H9 (cell line): ENCODE measurements at regions not wholly inside any gene's neighbourhood (a gene's known extent, or its start where the extent isn't known, plus 50 kb on each side); places are given as distances from the start of the nearest gene placed in this dataset.
A peak's percentile ranks its signal among the peaks of the same experiment; 100 is the strongest.
"Not testable (repeated sequence)": the region's sequence is repeated elsewhere in the genome, so short reads cannot be mapped to it uniquely, and the experiment has no call there.

Experiments
- DNase-seq: peaks from one replicate; pipeline ENCODE4 v3.0.0-alpha.2; 2017
- H2AFZ ChIP-seq: one replicate; pipeline ENCODE4 v1.6.1; 2013; ENCODE audit warnings: mild to moderate bottlenecking, low read length, control low read depth, moderate library complexity
- H2AK5ac ChIP-seq: 2 replicates; pipeline ENCODE4 v1.6.1; 2013; ENCODE audit warnings: low read length, control low read depth, mixed read lengths; ENCODE audit not compliant: insufficient read length
- H2BK120ac ChIP-seq: one replicate; pipeline ENCODE4 v1.6.1; 2013; ENCODE audit warnings: low read depth, mild to moderate bottlenecking, low read length, control low read depth, inconsistent platforms; ENCODE audit not compliant: poor library complexity, severe bottlenecking
- H2BK12ac ChIP-seq: 2 replicates; pipeline ENCODE4 v1.6.1; 2013; ENCODE audit warnings: low read length, control low read depth, mixed read lengths, low read depth; ENCODE audit not compliant: insufficient read length
- H2BK15ac ChIP-seq: 2 replicates; pipeline ENCODE4 v1.6.1; 2013; ENCODE audit warnings: low read depth, low read length, control low read depth
- H2BK20ac ChIP-seq: one replicate; pipeline ENCODE4 v1.6.1; 2013; ENCODE audit warnings: low read depth, mild to moderate bottlenecking, low read length, control low read depth, inconsistent platforms; ENCODE audit not compliant: poor library complexity, severe bottlenecking
- H2BK5ac ChIP-seq: 2 replicates; pipeline ENCODE4 v1.6.1; 2013; ENCODE audit warnings: low read length, control low read depth, mixed read lengths; ENCODE audit not compliant: insufficient read length
- H3K14ac ChIP-seq: 2 replicates; pipeline ENCODE4 v1.6.1; 2013; ENCODE audit warnings: low read length, control low read depth; ENCODE audit not compliant: insufficient read depth
- H3K18ac ChIP-seq: 2 replicates; pipeline ENCODE4 v1.6.1; 2013; ENCODE audit warnings: low read depth, mild to moderate bottlenecking, mixed read lengths, low read length, control low read depth; ENCODE audit not compliant: insufficient read length
- H3K23ac ChIP-seq: 2 replicates; pipeline ENCODE4 v1.6.1; 2013; ENCODE audit warnings: low read length, control low read depth, mixed read lengths, low read depth; ENCODE audit not compliant: insufficient read length
- H3K23me2 ChIP-seq: 2 replicates; pipeline ENCODE4 v1.6.1; 2013; ENCODE audit warnings: low read depth, mild to moderate bottlenecking, mixed read lengths, low read length, control low read depth; ENCODE audit not compliant: insufficient read length, poor library complexity, severe bottlenecking
- H3K27ac ChIP-seq: 2 replicates; pipeline ENCODE4 v1.5.1; 2013; ENCODE audit warnings: low read length, control low read depth, mixed read lengths, low read depth; ENCODE audit not compliant: insufficient read length
- H3K27me3 ChIP-seq: 2 replicates; pipeline ENCODE4 v1.6.1; 2013; ENCODE audit warnings: low read length, control low read depth, inconsistent platforms; ENCODE audit not compliant: insufficient read depth
- H3K4ac ChIP-seq: 2 replicates; pipeline ENCODE4 v1.6.1; 2013; ENCODE audit warnings: low read depth, mild to moderate bottlenecking, control low read depth, inconsistent platforms, low read length, moderate library complexity
- H3K4me1 ChIP-seq: 2 replicates; pipeline ENCODE4 v1.6.1; 2013; ENCODE audit warnings: low read length, control low read depth, inconsistent platforms; ENCODE audit not compliant: insufficient read depth
- H3K4me2 ChIP-seq: 2 replicates; pipeline ENCODE4 v1.6.1; 2013; ENCODE audit warnings: low read length, control low read depth, mixed read lengths; ENCODE audit not compliant: insufficient read length, insufficient read depth
- H3K56ac ChIP-seq: 2 replicates; pipeline ENCODE4 v1.6.1; 2013; ENCODE audit warnings: low read depth, mild to moderate bottlenecking, mixed read lengths, low read length, control low read depth; ENCODE audit not compliant: insufficient read length
- H3K79me1 ChIP-seq: 2 replicates; pipeline ENCODE4 v1.6.1; 2013; ENCODE audit warnings: low read depth, mild to moderate bottlenecking, moderate library complexity, low read length, control low read depth, inconsistent platforms; ENCODE audit not compliant: insufficient read depth, poor library complexity, severe bottlenecking
- H3K79me2 ChIP-seq: 2 replicates; pipeline ENCODE4 v1.6.1; 2013; ENCODE audit warnings: low read length, control low read depth, inconsistent platforms; ENCODE audit not compliant: insufficient read depth
- H3K9ac ChIP-seq: 2 replicates; pipeline ENCODE4 v1.6.1; 2013; ENCODE audit warnings: low read length, control low read depth, mixed read lengths; ENCODE audit not compliant: insufficient read length; ENCODE audit errors: extremely low read depth
- H3K9me3 ChIP-seq: one replicate; pipeline ENCODE4 v1.6.1; 2013; ENCODE audit warnings: low read depth, low read length, inconsistent platforms; ENCODE audit not compliant: control insufficient read depth
- H3T11ph ChIP-seq: one replicate; pipeline ENCODE4 v1.6.1; 2013; ENCODE audit warnings: mild to moderate bottlenecking, low read length, control low read depth, inconsistent platforms
- H4K20me1 ChIP-seq: one replicate; pipeline ENCODE4 v1.6.1; 2013; ENCODE audit not compliant: control insufficient read depth, insufficient read length, insufficient read depth
- H4K5ac ChIP-seq: 2 replicates; pipeline ENCODE4 v1.6.1; 2013; ENCODE audit warnings: low read depth, mild to moderate bottlenecking, mixed read lengths, low read length, control low read depth; ENCODE audit not compliant: insufficient read length
- H4K8ac ChIP-seq: replicated peaks from 2 replicates; pipeline ENCODE4 v1.6.1; 2013; ENCODE audit warnings: low read length, control low read depth, mixed read lengths, low read depth; ENCODE audit not compliant: insufficient read length
- H4K91ac ChIP-seq: 2 replicates; pipeline ENCODE4 v1.6.1; 2013; ENCODE audit warnings: low read depth, mild to moderate bottlenecking, moderate library complexity, mixed read lengths, low read length, control low read depth; ENCODE audit not compliant: insufficient read length
- H3K27ac Mint-ChIP-seq, 3 experiments: 2 replicates in 2 of 3; 3 replicates in 1 of 3; pipeline ENCODE4 v1.8.0; 2020 to 2021; ENCODE audit warnings: mixed read lengths in 3 of 3, mild to moderate bottlenecking in 1 of 3, moderate library complexity in 1 of 3
- H3K27me3 Mint-ChIP-seq: 2 replicates; pipeline ENCODE4 v1.8.0; 2021; ENCODE audit warnings: low read depth, mild to moderate bottlenecking, moderate library complexity, mixed read lengths
- H3K36me3 Mint-ChIP-seq, 3 experiments: 2 replicates in 2 of 3; 3 replicates in 1 of 3; pipeline ENCODE4 v1.8.0; 2020 to 2021; ENCODE audit warnings: low read depth in 3 of 3, mixed read lengths in 3 of 3; ENCODE audit not compliant: insufficient read depth in 1 of 3
- H3K4me1 Mint-ChIP-seq, 2 experiments: 2 replicates each; pipeline ENCODE4 v1.8.0; 2020; ENCODE audit warnings: mixed read lengths in 2 of 2
- H3K4me3 Mint-ChIP-seq, 2 experiments: 2 replicates in 1 of 2; 3 replicates in 1 of 2; pipeline ENCODE4 v1.8.0; 2020 to 2021; ENCODE audit warnings: mild to moderate bottlenecking in 2 of 2, mixed read lengths in 2 of 2, moderate library complexity in 1 of 2
- H3K9me3 Mint-ChIP-seq, 2 experiments: 2 replicates in 1 of 2; 3 replicates in 1 of 2; pipeline ENCODE4 v1.8.0; 2020; ENCODE audit warnings: mild to moderate bottlenecking in 2 of 2, mixed read lengths in 2 of 2, moderate library complexity in 1 of 2
- CTCF ChIP-seq: fragments of 200-600 bp; sonication (generic); conservative IDR thresholded peaks from 3 replicates; pipeline ENCODE4 v1.8.0; 2021; ENCODE audit warnings: antibody characterized with exemption, mild to moderate bottlenecking
- WGBS: extraction: QIAGEN DNeasy Blood & Tissue Kit; methylation state at CpG from one replicate; pipeline ENCODE4 v1.1.7; 2013; ENCODE audit warnings: missing lambda C conversion rate, low lambda C conversion rate, mixed read lengths; ENCODE audit not compliant: insufficient read length; ENCODE audit errors: extremely low coverage; 5-methylcytosine and 5-hydroxymethylcytosine counted together

GRCh38 chr1:173318788-173319187 lies 111.7 kb upstream of the TNFSF4 start:
- H3K4ac ChIP-seq = no peak overlapping the region
- H4K5ac ChIP-seq = no peak overlapping the region
- no peak overlapping the region for H2BK5ac ChIP-seq
- H3K79me2 ChIP-seq = no peaks in the 10 kb centered on the region
- no CpG with 5 or more reads among the region's 2 CpGs for WGBS
- no peak overlapping the region for H3K18ac ChIP-seq
- no peak overlapping the region for H2AFZ ChIP-seq
- H3K27me3 Mint-ChIP-seq = no peaks in the 10 kb centered on the region; the same call in 1 of the 2 replicates
- H2BK20ac ChIP-seq = no peak overlapping the region
- H3K9me3 ChIP-seq = no peaks in the 10 kb centered on the region
- no peak overlapping the region; the same call in 1 of the 2 replicates for H3K14ac ChIP-seq
- no peak for TF ChIP-seq CTCF
- no peak overlapping the region for H4K91ac ChIP-seq
- peak overlapping the region in 1 of 3 experiments; percentile 74; a peak in 1 of 7 replicates for H3K27ac Mint-ChIP-seq
- H3K4me1 ChIP-seq = no peaks in the 10 kb centered on the region
- no peak overlapping the region for H3K4me2 ChIP-seq
- H3K79me1 ChIP-seq = no peaks in the 10 kb centered on the region
- H2BK15ac ChIP-seq = no peak overlapping the region
- peaks cover 0 to 5% of the 10 kb centered on the region in 2 experiments; a peak in 1 of 4 replicates for H3K4me1 Mint-ChIP-seq
- H3K9ac ChIP-seq = no peak overlapping the region
- H3T11ph ChIP-seq = no peak overlapping the region
- H3K23ac ChIP-seq = no peak overlapping the region
- no peaks in the 10 kb centered on the region for H3K23me2 ChIP-seq
- no peak overlapping the region for H2BK12ac ChIP-seq
- no peak overlapping the region for H2AK5ac ChIP-seq
- no peak overlapping the region for H3K4me3 Mint-ChIP-seq
- H3K56ac ChIP-seq = no peak overlapping the region
- H4K20me1 ChIP-seq = no peaks in the 10 kb centered on the region
- H3K36me3 Mint-ChIP-seq = peaks cover 6 to 13% (median 11%) of the 10 kb centered on the region in 3 experiments; a peak in 6 of 7 replicates
- H3K27me3 ChIP-seq = no peaks in the 10 kb centered on the region
- DNase-seq = no peak
- H4K8ac ChIP-seq = no peak overlapping the region
- H2BK120ac ChIP-seq = no peak overlapping the region
- H3K27ac ChIP-seq = no peak overlapping the region
- peaks cover 21 to 33% of the 10 kb centered on the region in 2 experiments for H3K9me3 Mint-ChIP-seq

GRCh38 chr1:173324352-173324751 lies 117.2 kb upstream of the TNFSF4 start:
- no CpG with 5 or more reads among the region's 2 CpGs for WGBS
- H4K20me1 ChIP-seq, H3K79me1 ChIP-seq, H3K4me1 ChIP-seq, H3K27me3 ChIP-seq, H3K56ac ChIP-seq, H3K23ac ChIP-seq, H3K79me2 ChIP-seq, H3K27me3 Mint-ChIP-seq, H3K27ac Mint-ChIP-seq, H3K14ac ChIP-seq, H2AK5ac ChIP-seq, H3K4me3 Mint-ChIP-seq, H2AFZ ChIP-seq, H2BK5ac ChIP-seq, DNase-seq, H2BK15ac ChIP-seq, H2BK12ac ChIP-seq, H3K27ac ChIP-seq, H4K5ac ChIP-seq, H4K8ac ChIP-seq, H3K4me1 Mint-ChIP-seq, H2BK120ac ChIP-seq, H4K91ac ChIP-seq, H3K9ac ChIP-seq, H2BK20ac ChIP-seq, H3K9me3 ChIP-seq, H3T11ph ChIP-seq, H3K23me2 ChIP-seq, H3K4ac ChIP-seq, H3K18ac ChIP-seq, H3K4me2 ChIP-seq: not testable (repeated sequence)
- Mint-ChIP-seq H3K36me3 (peaks cover 6 to 15% (median 11%) of the 10 kb centered on the region in 3 experiments; a peak in 6 of 7 replicates), H3K9me3 (peaks cover 23 to 40% of the 10 kb centered on the region in 2 experiments)
